ENCODE measurements at regions not wholly inside any gene's neighbourhood (a gene's known extent, or its start where the extent isn't known, plus 50 kb on each side); places are given as distances from the start of the nearest gene placed in this dataset.

DNA sequence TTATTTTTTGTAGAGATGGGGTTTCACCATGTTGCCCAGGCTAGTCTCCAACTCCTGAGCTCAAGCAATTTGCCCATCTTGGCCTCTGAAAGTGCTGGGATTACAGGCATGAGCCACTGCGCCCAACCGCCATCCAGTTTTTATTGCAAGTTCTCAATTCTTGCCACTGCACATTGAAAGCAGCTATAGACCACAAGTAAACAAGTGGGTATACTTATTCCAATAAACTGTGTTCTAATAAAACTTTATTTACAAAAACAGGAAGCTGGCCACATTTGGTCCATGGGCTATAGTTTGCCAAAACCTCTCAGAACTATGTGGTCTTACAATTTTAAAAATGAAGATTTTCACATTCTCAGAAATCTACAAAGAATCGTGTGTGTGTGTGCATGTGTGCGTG, 313.6 kb upstream of the RASGEF1B start:
- TF ChIP-seq FOXP2 (optimal IDR thresholded peaks at IDR 0.05; ENCODE audit: borderline replicate concordance, extremely low read depth, extremely low read length, insufficient read depth) (no peak), POLR2AphosphoS5 (IDR thresholded peaks at IDR 0.05; ENCODE audit: low read depth, low read length) (no peak)

DNA sequence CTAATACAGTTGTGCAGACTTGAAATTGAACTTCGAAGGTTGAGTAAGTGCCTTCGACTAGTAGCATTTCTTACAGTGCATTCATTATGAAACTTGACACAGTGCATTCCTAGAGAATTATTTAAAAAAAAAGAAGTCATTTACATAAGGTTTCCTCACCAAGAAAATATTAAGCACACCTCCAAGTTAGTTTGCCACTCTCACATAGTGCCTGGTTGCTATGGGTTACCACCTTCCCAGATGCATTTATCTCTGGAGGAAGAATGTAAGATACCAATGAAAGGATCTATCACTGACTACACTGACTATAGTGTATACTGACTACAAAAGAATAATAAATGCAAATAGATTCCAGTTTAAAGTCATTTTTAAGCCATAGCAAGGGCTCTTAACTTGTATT, 311.9 kb upstream of the RASGEF1B start:
- TF ChIP-seq SIN3A (IDR thresholded peaks at IDR 0.05; ENCODE audit: borderline replicate concordance, insufficient read depth, low read length), result no peak
- no peak for TF ChIP-seq TAF1 (IDR thresholded peaks at IDR 0.05; ENCODE audit: borderline replicate concordance, insufficient read depth, low read length)

DNA sequence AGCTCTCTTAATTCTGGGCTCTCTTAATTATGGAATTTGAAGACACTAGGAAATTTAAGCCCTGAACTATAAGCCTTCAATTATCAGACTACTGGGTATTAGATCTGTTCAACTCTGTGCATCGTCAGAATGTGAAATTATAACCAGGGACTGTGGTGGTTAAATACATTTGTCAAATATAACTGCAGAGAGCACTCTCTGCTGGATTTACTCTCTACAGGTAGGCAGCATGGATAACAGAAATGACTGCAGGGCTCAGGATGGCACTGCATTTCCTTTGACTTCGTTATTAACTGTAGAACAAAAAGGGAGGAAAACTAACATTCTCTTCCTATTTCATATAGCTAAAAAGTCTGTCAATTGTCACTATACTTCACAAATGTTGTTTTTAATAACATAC, 310.1 kb upstream of the RASGEF1B start:
- TF ChIP-seq TAF1 (IDR thresholded peaks at IDR 0.05; ENCODE audit: borderline replicate concordance, insufficient read depth, low read length), result no peak

DNA sequence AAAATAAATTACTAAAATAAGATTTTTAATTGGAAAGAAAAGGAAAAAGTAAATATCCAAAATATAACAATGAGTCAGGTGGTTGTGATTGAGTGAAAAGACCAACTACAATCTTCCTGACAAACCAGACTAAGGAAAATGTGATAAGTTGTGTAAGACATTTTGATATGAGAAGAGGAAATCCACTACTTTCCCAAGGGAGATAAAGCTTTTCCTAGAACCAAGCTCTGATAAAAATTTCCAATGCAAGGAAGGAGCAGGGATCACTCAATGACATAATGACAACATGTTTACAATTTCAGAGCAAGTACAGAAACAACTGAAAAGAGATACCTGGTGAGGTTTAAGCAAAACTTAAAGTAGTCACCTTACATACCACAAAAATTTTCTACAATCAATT, 305.1 kb upstream of the RASGEF1B start:
- TF ChIP-seq, protein P1, sequence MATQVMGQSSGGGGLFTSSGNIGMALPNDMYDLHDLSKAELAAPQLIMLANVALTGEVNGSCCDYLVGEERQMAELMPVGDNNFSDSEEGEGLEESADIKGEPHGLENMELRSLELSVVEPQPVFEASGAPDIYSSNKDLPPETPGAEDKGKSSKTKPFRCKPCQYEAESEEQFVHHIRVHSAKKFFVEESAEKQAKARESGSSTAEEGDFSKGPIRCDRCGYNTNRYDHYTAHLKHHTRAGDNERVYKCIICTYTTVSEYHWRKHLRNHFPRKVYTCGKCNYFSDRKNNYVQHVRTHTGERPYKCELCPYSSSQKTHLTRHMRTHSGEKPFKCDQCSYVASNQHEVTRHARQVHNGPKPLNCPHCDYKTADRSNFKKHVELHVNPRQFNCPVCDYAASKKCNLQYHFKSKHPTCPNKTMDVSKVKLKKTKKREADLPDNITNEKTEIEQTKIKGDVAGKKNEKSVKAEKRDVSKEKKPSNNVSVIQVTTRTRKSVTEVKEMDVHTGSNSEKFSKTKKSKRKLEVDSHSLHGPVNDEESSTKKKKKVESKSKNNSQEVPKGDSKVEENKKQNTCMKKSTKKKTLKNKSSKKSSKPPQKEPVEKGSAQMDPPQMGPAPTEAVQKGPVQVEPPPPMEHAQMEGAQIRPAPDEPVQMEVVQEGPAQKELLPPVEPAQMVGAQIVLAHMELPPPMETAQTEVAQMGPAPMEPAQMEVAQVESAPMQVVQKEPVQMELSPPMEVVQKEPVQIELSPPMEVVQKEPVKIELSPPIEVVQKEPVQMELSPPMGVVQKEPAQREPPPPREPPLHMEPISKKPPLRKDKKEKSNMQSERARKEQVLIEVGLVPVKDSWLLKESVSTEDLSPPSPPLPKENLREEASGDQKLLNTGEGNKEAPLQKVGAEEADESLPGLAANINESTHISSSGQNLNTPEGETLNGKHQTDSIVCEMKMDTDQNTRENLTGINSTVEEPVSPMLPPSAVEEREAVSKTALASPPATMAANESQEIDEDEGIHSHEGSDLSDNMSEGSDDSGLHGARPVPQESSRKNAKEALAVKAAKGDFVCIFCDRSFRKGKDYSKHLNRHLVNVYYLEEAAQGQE (IDR thresholded peaks at IDR 0.05; ENCODE audit: insufficient read depth in 1 of 2, low read depth in 2 of 2, low read length in 2 of 2), result no peak
- no peak for TF ChIP-seq FOXP2 (optimal IDR thresholded peaks at IDR 0.05; ENCODE audit: borderline replicate concordance, extremely low read depth, extremely low read length, insufficient read depth)

DNA sequence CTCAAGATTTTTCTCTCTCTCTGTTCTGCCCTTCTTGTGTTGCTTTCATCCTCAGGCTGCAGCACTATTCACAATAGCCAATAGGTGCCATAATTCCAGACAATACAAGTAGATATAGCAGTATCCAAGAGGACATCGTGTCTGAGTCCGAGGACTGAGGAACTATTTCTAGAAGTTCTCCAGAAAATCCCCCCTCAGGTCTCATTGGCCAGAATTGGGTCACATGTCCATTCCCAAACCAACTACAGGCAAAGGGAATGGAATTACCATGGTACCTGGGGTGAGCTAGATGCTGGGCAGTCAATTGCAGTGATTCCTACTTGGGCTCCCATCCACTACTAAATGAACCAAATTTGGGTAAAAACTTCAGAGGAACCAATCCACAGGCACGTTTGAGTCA, 301.9 kb upstream of the RASGEF1B start:
- no peak for TF ChIP-seq POLR2AphosphoS5 (IDR thresholded peaks at IDR 0.05; ENCODE audit: low read depth, low read length)
- TF ChIP-seq FOXP2 (optimal IDR thresholded peaks at IDR 0.05; ENCODE audit: borderline replicate concordance, extremely low read depth, extremely low read length, insufficient read depth), result no peak
- no peak for TF ChIP-seq SIN3A (IDR thresholded peaks at IDR 0.05; ENCODE audit: borderline replicate concordance, insufficient read depth, low read length)
- TF ChIP-seq TAF1 (IDR thresholded peaks at IDR 0.05; ENCODE audit: borderline replicate concordance, insufficient read depth, low read length), result no peak
- TF ChIP-seq, protein P1 (IDR thresholded peaks at IDR 0.05; ENCODE audit: insufficient read depth in 1 of 2, low read depth in 2 of 2, low read length in 2 of 2), result no peak

DNA sequence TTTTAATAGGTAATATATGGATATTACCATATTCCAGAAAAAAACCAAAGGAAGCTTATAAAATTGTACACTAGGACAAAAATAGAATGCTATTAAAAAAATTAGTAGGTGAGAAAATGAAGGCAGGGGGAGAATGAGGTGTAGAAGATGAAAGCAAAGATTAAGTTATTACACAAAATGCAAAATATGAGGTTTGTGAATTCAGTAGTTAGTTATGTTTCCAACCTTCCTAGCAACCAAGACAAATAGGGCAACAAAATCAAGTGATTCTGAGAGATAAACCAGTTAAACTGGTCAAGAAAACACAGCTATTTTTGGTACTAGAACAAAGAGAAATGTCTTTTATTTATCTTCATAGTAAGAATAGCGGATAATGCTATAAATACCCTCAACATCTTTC, 300.0 kb upstream of the RASGEF1B start:
- TF ChIP-seq TAF1 (IDR thresholded peaks at IDR 0.05; ENCODE audit: borderline replicate concordance, insufficient read depth, low read length) (no peak), SIN3A (IDR thresholded peaks at IDR 0.05; ENCODE audit: borderline replicate concordance, insufficient read depth, low read length) (no peak), FOXP2 (optimal IDR thresholded peaks at IDR 0.05; ENCODE audit: borderline replicate concordance, extremely low read depth, extremely low read length, insufficient read depth) (no peak), POLR2AphosphoS5 (IDR thresholded peaks at IDR 0.05; ENCODE audit: low read depth, low read length) (no peak)
- TF ChIP-seq, protein P1 (IDR thresholded peaks at IDR 0.05; ENCODE audit: insufficient read depth in 1 of 2, low read depth in 2 of 2, low read length in 2 of 2), result no peak

DNA sequence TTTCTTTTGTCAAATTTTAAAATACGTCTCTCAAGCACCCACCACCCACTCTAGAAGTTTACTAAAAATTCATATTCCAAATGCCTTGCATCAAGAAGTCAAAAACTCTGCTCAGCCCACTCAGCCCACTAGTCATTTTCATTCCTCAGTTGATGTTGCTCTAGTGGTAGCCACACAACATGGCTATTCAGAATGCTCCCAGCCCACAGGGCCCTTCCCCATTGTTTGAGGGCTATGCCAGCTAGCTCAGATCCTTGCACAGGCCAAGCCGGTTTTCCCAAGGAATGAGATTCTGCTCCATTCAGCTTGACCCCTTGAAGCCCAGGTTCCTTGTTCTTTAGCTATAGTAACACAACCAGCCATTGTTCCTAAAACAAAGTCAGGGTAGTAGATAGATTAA, 297.5 kb upstream of the RASGEF1B start:
- no peak for TF ChIP-seq SIN3A (IDR thresholded peaks at IDR 0.05; ENCODE audit: borderline replicate concordance, insufficient read depth, low read length)
- TF ChIP-seq FOXP2 (optimal IDR thresholded peaks at IDR 0.05; ENCODE audit: borderline replicate concordance, extremely low read depth, extremely low read length, insufficient read depth), result no peak
- TF ChIP-seq, protein P1 (IDR thresholded peaks at IDR 0.05; ENCODE audit: insufficient read depth in 1 of 2, low read depth in 2 of 2, low read length in 2 of 2), result no peak
- no peak for TF ChIP-seq TAF1 (IDR thresholded peaks at IDR 0.05; ENCODE audit: borderline replicate concordance, insufficient read depth, low read length)
- TF ChIP-seq POLR2AphosphoS5 (IDR thresholded peaks at IDR 0.05; ENCODE audit: low read depth, low read length), result no peak
